ENCODE measurements at regions not wholly inside any gene's neighbourhood (a gene's known extent, or its start where the extent isn't known, plus 50 kb on each side); places are given as distances from the start of the nearest gene placed in this dataset.

DNA sequence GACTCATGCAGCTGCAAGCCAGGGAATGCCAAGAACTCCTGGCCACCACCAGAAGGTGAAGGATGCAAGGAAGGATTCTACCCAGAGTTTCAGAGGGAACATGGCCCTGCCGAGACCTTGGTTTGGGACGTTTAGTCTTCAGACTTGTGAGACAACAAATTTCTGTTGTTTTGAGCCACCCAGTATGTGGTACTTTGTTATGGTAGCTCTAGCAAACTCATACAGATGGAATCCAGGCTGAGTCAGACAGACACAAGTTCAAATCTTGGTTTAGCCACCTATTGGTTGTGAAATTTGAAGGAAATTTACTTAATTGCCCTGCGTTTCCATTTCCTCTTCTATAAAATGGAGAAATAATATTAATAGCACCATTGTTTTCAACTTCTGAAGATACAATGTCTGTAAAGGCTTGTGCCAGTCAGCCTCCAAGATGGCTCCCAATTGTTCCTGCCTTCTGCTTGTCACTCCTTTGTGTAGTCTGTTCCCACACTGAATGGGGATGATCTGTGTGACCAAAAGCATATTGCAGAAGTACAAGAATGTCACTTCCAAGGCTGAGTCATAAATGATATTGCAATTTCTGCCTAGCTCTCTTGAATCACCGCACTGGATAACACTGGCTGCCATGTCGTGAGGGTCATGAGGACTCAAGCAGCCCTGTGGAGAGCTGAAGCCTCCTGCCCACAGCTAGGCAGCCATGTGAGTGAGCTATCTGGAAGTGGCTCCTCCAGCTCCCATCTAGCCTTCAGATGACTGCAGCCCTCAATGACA, 223.5 kb upstream of the PROK2 start:
- Histone ChIP-seq H3K27me3 (no peaks in the 10 kb centered on the region), H3K36me3 (no peaks in the 10 kb centered on the region), H3K9me3 (no peaks in the 10 kb centered on the region), H3K4me1 (no peaks in the 10 kb centered on the region), H3K4me3 (no peak overlapping the region), H3K27ac (no peak overlapping the region)
- TF ChIP-seq EP300 (IDR thresholded peaks at IDR 0.05) (no peak), CTCF (IDR thresholded peaks at IDR 0.05) (no peak), POLR2A (IDR thresholded peaks at IDR 0.05) (no peak)
- no peak for DNase-seq (ENCODE audit: low spot score in 2 of 2)
- WGBS, 2 donors, result 65 to 74% methylated on average over 5 of the region's 5 CpGs

- Histone ChIP-seq H3K4me3 (no peak overlapping the region), H3K9me3 (no peaks in the 10 kb centered on the region), H3K27me3 (no peaks in the 10 kb centered on the region), H3K4me1 (no peaks in the 10 kb centered on the region), H3K36me3 (no peaks in the 10 kb centered on the region), H3K27ac (no peak overlapping the region)
- WGBS, 2 donors, result 94 to 96% methylated on average over 12 of the region's 12 CpGs
- no peak for DNase-seq (ENCODE audit: low spot score in 2 of 2)
- TF ChIP-seq POLR2A (IDR thresholded peaks at IDR 0.05) (no peak), CTCF (IDR thresholded peaks at IDR 0.05) (no peak), EP300 (IDR thresholded peaks at IDR 0.05) (no peak)
Observed at GRCh38 chr3:72006631-72007556, 221.9 kb upstream of the PROK2 start.

GRCh38 chr3:72004749-72005292, 219.9 kb upstream of the PROK2 start:
- WGBS, 2 donors, result 79 to 87% methylated on average over 5 of the region's 5 CpGs
- no peak for DNase-seq (ENCODE audit: low spot score in 2 of 2)

DNA sequence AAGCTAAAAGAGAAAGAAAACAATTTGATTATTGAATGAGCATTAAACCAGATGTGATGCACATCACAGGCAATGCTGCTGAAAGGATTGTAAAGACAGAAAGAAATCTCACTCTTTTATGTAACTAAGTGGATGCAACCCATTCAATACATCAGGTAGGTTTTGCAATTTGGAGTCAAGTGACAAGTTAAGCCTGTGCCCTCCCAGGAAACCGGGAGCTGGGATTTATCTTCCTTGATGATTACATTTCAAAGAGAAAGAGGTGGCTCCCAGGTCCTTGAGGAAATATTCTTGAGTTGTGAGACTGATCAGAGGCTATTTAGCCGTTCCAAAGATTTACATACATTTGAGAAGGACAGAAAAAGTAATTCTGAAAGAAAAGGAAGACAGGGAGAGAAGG, 219.0 kb upstream of the PROK2 start:
- TF ChIP-seq POLR2A (IDR thresholded peaks at IDR 0.05) (no peak), EP300 (IDR thresholded peaks at IDR 0.05) (no peak), CTCF (IDR thresholded peaks at IDR 0.05) (no peak)
- Histone ChIP-seq H3K9me3 (no peaks in the 10 kb centered on the region), H3K4me3 (no peak overlapping the region), H3K4me1 (no peaks in the 10 kb centered on the region), H3K36me3 (no peaks in the 10 kb centered on the region), H3K27me3 (no peaks in the 10 kb centered on the region), H3K27ac (no peak overlapping the region)
- WGBS, 2 donors, result 55 to 67% methylated on average over 2 of the region's 2 CpGs
- no peak for DNase-seq (ENCODE audit: low spot score in 2 of 2)

More at GRCh38 chr3:72004749-72005292, 219.9 kb upstream of the PROK2 start:
- TF ChIP-seq CTCF (IDR thresholded peaks at IDR 0.05) (no peak), EP300 (IDR thresholded peaks at IDR 0.05) (no peak), POLR2A (IDR thresholded peaks at IDR 0.05) (no peak)
- Histone ChIP-seq H3K4me3 (no peak overlapping the region), H3K9me3 (no peaks in the 10 kb centered on the region), H3K27me3 (no peaks in the 10 kb centered on the region), H3K27ac (no peak overlapping the region), H3K36me3 (no peaks in the 10 kb centered on the region), H3K4me1 (no peaks in the 10 kb centered on the region)
